ENCODE measurements at regions not wholly inside any gene's neighbourhood (a gene's known extent, or its start where the extent isn't known, plus 50 kb on each side); places are given as distances from the start of the nearest gene placed in this dataset.

DNA sequence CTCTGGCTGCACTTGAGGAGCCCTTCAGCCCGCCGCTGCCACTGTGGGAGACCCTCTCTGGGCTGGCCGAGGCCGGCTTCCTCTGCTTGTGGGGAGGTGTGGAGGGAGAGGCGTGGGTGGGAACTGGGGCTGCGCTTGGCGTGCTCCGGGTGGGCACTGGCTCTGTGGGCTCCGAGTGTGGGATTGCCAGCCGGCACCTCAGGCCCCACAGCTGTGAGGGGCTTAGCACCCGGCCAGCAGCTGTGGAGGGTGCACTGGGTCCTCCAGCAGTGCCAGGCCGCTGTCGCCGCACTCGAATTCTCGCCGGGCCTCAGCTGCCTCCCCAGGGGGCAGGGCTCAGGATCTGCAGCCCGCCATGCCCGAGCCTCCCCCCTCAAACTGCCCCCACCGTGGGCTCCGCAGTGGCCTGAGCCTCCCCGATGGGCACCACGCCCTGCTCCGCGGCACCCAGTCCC is 808.0 kb upstream of the SOX11 start:
- peaks cover under 1% of the 10 kb centered on the region for H3K9me3 ChIP-seq (ENCODE audit: low read depth, low read length)
- H3K27ac ChIP-seq (ENCODE audit: low read depth, low read length): no peak overlapping the region
- H3K4me3 ChIP-seq (ENCODE audit: insufficient read depth, low read length): no peak overlapping the region
- no peak overlapping the region for H3K4me2 ChIP-seq (ENCODE audit: insufficient read depth, low read length)
- H3K4me1 ChIP-seq (ENCODE audit: insufficient read depth, low read length): no peaks in the 10 kb centered on the region
- no peak overlapping the region for H2AFZ ChIP-seq (ENCODE audit: low read length)
- H3K27me3 ChIP-seq (ENCODE audit: insufficient read depth, low read length): no peaks in the 10 kb centered on the region
- TF ChIP-seq, protein P1, sequence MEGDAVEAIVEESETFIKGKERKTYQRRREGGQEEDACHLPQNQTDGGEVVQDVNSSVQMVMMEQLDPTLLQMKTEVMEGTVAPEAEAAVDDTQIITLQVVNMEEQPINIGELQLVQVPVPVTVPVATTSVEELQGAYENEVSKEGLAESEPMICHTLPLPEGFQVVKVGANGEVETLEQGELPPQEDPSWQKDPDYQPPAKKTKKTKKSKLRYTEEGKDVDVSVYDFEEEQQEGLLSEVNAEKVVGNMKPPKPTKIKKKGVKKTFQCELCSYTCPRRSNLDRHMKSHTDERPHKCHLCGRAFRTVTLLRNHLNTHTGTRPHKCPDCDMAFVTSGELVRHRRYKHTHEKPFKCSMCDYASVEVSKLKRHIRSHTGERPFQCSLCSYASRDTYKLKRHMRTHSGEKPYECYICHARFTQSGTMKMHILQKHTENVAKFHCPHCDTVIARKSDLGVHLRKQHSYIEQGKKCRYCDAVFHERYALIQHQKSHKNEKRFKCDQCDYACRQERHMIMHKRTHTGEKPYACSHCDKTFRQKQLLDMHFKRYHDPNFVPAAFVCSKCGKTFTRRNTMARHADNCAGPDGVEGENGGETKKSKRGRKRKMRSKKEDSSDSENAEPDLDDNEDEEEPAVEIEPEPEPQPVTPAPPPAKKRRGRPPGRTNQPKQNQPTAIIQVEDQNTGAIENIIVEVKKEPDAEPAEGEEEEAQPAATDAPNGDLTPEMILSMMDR (IDR thresholded peaks at IDR 0.05; ENCODE audit: extremely low read depth, low read depth, low read length): no peak
- no peaks in the 10 kb centered on the region for H3K36me3 ChIP-seq (ENCODE audit: insufficient read depth, low read length)
- H4K20me1 ChIP-seq (ENCODE audit: insufficient read depth, low read length): no peaks in the 10 kb centered on the region
- no peaks in the 10 kb centered on the region for H3K79me2 ChIP-seq (ENCODE audit: insufficient read depth, low read length)
- no peak for DNase-seq (ENCODE audit: insufficient read length, low spot score, missing footprints)

DNA sequence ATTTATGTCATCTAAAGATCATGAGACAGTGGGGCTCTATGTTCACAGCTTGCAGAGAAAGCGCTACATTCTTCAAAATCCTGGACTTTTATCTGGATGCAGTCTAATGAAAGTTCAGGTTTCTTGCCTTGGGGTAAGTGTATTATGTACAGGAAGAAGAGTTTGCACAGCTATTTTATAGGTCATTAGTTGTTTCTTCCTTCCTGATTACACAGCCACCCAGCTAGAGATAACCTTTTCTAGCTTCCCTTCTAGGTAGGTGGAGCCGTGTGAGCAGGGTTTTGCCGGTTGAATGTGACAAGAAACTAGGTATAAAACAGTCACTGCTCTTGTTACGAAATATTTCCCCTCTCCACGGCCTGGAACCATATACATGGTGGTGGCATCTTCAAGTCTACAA is 800.8 kb upstream of the SOX11 start:
- H3K4me3 ChIP-seq (ENCODE audit: insufficient read depth, low read length): no peak overlapping the region
- H3K36me3 ChIP-seq (ENCODE audit: insufficient read depth, low read length): no peaks in the 10 kb centered on the region
- H3K27ac ChIP-seq (ENCODE audit: low read depth, low read length): no peak overlapping the region
- H3K4me2 ChIP-seq (ENCODE audit: insufficient read depth, low read length): no peak overlapping the region
- H3K79me2 ChIP-seq (ENCODE audit: insufficient read depth, low read length): no peaks in the 10 kb centered on the region
- no peak for DNase-seq (ENCODE audit: insufficient read length, low spot score, missing footprints)
- peaks cover 2% of the 10 kb centered on the region for H3K9me3 ChIP-seq (ENCODE audit: low read depth, low read length)
- H4K20me1 ChIP-seq (ENCODE audit: insufficient read depth, low read length): no peaks in the 10 kb centered on the region
- H3K4me1 ChIP-seq (ENCODE audit: insufficient read depth, low read length): no peaks in the 10 kb centered on the region
- H3K27me3 ChIP-seq (ENCODE audit: insufficient read depth, low read length): no peaks in the 10 kb centered on the region
- TF ChIP-seq, protein P1 (IDR thresholded peaks at IDR 0.05; ENCODE audit: extremely low read depth, low read depth, low read length): no peak
- H2AFZ ChIP-seq (ENCODE audit: low read length): no peak overlapping the region

DNA sequence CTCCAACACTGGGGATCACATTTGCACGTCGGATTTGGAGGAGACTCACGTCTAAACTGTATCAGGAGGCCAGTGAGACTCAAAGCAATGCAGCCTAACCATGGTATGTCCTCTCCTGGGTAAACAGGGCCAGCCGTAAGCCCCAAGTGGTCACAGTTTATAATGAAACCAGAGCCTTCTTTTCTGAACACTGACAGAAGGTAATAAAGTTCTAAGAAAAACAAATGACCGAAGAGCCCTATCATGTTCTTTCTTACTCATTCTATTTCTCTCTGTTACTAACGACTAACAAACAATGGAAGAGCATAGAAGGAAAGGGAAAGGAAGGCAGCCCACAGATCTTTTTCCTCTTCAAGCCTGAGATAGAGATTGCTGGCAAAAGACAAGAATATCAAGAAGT is 796.8 kb upstream of the SOX11 start:
- H3K4me2 ChIP-seq (ENCODE audit: insufficient read depth, low read length): no peak overlapping the region
- no peak for DNase-seq (ENCODE audit: insufficient read length, low spot score, missing footprints)
- H3K4me3 ChIP-seq (ENCODE audit: insufficient read depth, low read length): no peak overlapping the region
- no peak overlapping the region for H3K27ac ChIP-seq (ENCODE audit: low read depth, low read length)
- no peaks in the 10 kb centered on the region for H3K36me3 ChIP-seq (ENCODE audit: insufficient read depth, low read length)
- H3K27me3 ChIP-seq (ENCODE audit: insufficient read depth, low read length): no peaks in the 10 kb centered on the region
- TF ChIP-seq, protein P1 (IDR thresholded peaks at IDR 0.05; ENCODE audit: extremely low read depth, low read depth, low read length): no peak
- no peaks in the 10 kb centered on the region for H3K79me2 ChIP-seq (ENCODE audit: insufficient read depth, low read length)
- no peak overlapping the region for H2AFZ ChIP-seq (ENCODE audit: low read length)
- H3K9me3 ChIP-seq (ENCODE audit: low read depth, low read length): no peaks in the 10 kb centered on the region
- no peaks in the 10 kb centered on the region for H4K20me1 ChIP-seq (ENCODE audit: insufficient read depth, low read length)
- no peaks in the 10 kb centered on the region for H3K4me1 ChIP-seq (ENCODE audit: insufficient read depth, low read length)

DNA sequence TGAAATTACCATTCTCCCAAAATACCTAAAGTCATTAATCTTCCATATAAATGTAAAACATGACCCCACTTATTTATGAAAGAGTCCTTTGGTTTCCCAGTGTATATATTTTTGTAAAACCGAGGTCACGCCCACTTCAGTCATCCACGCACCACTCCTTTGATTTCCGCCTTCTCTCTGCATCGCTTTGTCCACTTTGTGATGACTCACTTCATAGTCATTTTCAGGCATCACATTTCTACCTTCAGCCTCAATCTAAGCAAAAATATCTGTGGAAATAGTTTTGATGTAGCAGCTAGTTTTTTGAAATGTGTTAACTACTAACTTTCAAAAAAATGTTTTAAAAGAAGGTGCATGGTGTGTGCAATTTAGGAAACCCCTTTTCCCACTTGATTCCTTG is 793.5 kb upstream of the SOX11 start:
- no peak overlapping the region for H3K4me2 ChIP-seq (ENCODE audit: insufficient read depth, low read length)
- H2AFZ ChIP-seq (ENCODE audit: low read length): no peak overlapping the region
- H4K20me1 ChIP-seq (ENCODE audit: insufficient read depth, low read length): no peaks in the 10 kb centered on the region
- peaks cover 3% of the 10 kb centered on the region for H3K9me3 ChIP-seq (ENCODE audit: low read depth, low read length)
- DNase-seq (ENCODE audit: insufficient read length, low spot score, missing footprints): no peak
- H3K27me3 ChIP-seq (ENCODE audit: insufficient read depth, low read length): no peaks in the 10 kb centered on the region
- no peaks in the 10 kb centered on the region for H3K4me1 ChIP-seq (ENCODE audit: insufficient read depth, low read length)
- H3K4me3 ChIP-seq (ENCODE audit: insufficient read depth, low read length): no peak overlapping the region
- H3K36me3 ChIP-seq (ENCODE audit: insufficient read depth, low read length): no peaks in the 10 kb centered on the region
- TF ChIP-seq, protein P1 (IDR thresholded peaks at IDR 0.05; ENCODE audit: extremely low read depth, low read depth, low read length): no peak
- no peak overlapping the region for H3K27ac ChIP-seq (ENCODE audit: low read depth, low read length)
- no peaks in the 10 kb centered on the region for H3K79me2 ChIP-seq (ENCODE audit: insufficient read depth, low read length)
